ENCODE measurements at regions not wholly inside any gene's neighbourhood (a gene's known extent, or its start where the extent isn't known, plus 50 kb on each side); places are given as distances from the start of the nearest gene placed in this dataset.

DNA sequence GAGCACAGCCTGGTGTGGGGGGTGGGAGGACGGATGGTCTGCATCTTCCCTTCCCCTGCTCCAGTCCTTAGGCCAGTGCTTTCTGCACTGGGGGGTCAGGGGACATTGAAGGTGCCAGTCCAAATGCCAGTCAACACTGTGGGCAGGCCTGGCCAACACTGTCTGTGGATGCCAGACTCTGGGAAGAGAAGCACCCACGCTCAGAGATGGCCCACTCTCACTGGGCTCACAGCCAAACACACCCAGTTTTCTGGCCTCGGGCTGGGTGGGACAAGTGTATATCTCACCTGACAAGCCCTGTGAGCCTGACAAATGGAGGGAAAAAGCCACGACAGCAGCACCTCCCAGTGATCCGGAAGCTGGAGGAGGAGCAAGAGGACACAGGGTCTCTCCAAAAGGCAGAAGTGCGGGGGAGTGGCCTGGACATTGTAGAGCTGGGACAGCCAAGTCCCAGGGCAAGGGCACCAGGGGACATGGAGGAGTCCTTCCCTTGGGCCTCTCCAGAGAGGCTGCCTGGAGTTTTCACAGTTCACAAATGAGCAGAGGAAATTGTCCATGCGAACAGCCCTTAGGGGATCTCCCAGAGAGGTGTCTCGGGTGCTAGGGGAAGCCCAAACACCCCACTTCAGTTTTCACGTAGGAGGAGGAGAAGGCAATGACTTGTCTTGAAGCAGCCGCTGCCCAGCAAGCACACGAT, 79.3 kb downstream of the SDC1 start:
- no peak overlapping the region for H3K9ac ChIP-seq (ENCODE audit: low read length)
- H3K36me3 ChIP-seq (ENCODE audit: low read length): no peaks in the 10 kb centered on the region
- H4K20me1 ChIP-seq (ENCODE audit: low read depth, low read length): no peaks in the 10 kb centered on the region
- no peaks in the 10 kb centered on the region for H3K79me2 ChIP-seq (ENCODE audit: insufficient read depth, low read length)
- H3K9me3 ChIP-seq (ENCODE audit: insufficient read depth, low read length): no peaks in the 10 kb centered on the region
- H3K4me3 ChIP-seq (ENCODE audit: insufficient read depth, low read length, poor library complexity, severe bottlenecking): no peak overlapping the region
- H2AFZ ChIP-seq (ENCODE audit: low read depth, low read length, severe bottlenecking): no peak overlapping the region
- no peak overlapping the region for H3K27ac ChIP-seq (ENCODE audit: low read depth, low read length)
- H3F3A ChIP-seq (ENCODE audit: insufficient read depth): no peaks in the 10 kb centered on the region
- H3K4me2 ChIP-seq (ENCODE audit: low read depth, low read length, poor library complexity, severe bottlenecking): no peak overlapping the region
- H3K27me3 ChIP-seq (ENCODE audit: low read length): no peaks in the 10 kb centered on the region
- no peaks in the 10 kb centered on the region for H3K9me2 ChIP-seq (replicated peaks; ENCODE audit: insufficient read depth, low read length)
- TF ChIP-seq, protein P1, sequence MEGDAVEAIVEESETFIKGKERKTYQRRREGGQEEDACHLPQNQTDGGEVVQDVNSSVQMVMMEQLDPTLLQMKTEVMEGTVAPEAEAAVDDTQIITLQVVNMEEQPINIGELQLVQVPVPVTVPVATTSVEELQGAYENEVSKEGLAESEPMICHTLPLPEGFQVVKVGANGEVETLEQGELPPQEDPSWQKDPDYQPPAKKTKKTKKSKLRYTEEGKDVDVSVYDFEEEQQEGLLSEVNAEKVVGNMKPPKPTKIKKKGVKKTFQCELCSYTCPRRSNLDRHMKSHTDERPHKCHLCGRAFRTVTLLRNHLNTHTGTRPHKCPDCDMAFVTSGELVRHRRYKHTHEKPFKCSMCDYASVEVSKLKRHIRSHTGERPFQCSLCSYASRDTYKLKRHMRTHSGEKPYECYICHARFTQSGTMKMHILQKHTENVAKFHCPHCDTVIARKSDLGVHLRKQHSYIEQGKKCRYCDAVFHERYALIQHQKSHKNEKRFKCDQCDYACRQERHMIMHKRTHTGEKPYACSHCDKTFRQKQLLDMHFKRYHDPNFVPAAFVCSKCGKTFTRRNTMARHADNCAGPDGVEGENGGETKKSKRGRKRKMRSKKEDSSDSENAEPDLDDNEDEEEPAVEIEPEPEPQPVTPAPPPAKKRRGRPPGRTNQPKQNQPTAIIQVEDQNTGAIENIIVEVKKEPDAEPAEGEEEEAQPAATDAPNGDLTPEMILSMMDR (IDR thresholded peaks at IDR 0.05; ENCODE audit: insufficient read depth, low read length, poor library complexity, severe bottlenecking): no peak

DNA sequence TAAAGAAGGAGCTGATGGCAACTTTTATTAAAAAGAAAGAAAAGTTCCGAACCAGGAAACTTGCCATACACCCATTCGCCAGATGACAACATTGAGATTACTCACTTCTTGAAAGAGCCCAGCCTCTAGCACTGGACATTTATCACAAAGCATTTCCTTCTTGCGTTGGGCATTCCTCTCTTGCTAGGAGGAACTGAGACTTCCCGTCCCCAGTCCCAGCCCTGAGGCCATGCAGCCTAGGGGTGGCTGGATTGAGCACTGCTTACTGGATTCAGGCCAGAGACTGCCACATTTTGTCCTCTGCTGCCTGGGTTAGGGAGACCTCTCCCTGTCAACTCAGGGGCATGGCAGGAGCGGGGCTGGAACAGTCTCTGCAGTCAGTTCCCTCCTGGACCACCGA, 80.1 kb downstream of the SDC1 start:
- Histone ChIP-seq H3K4me3 (ENCODE audit: insufficient read depth, low read length, poor library complexity, severe bottlenecking) (no peak overlapping the region), H3K9ac (ENCODE audit: low read length) (no peak overlapping the region), H3K27me3 (ENCODE audit: low read length) (no peaks in the 10 kb centered on the region), H3F3A (ENCODE audit: insufficient read depth) (no peaks in the 10 kb centered on the region), H3K79me2 (ENCODE audit: insufficient read depth, low read length) (no peaks in the 10 kb centered on the region), H4K20me1 (ENCODE audit: low read depth, low read length) (no peaks in the 10 kb centered on the region), H3K36me3 (ENCODE audit: low read length) (no peaks in the 10 kb centered on the region), H3K27ac (ENCODE audit: low read depth, low read length) (no peak overlapping the region), H3K4me2 (ENCODE audit: low read depth, low read length, poor library complexity, severe bottlenecking) (no peak overlapping the region), H3K9me2 (replicated peaks; ENCODE audit: insufficient read depth, low read length) (no peaks in the 10 kb centered on the region), H2AFZ (ENCODE audit: low read depth, low read length, severe bottlenecking) (no peak overlapping the region), H3K9me3 (ENCODE audit: insufficient read depth, low read length) (no peaks in the 10 kb centered on the region)
- TF ChIP-seq, protein P1 (IDR thresholded peaks at IDR 0.05; ENCODE audit: insufficient read depth, low read length, poor library complexity, severe bottlenecking): no peak
- TF ChIP-seq EZH2phosphoT487 (conservative IDR thresholded peaks at IDR 0.05; ENCODE audit: low read length): no peak

DNA sequence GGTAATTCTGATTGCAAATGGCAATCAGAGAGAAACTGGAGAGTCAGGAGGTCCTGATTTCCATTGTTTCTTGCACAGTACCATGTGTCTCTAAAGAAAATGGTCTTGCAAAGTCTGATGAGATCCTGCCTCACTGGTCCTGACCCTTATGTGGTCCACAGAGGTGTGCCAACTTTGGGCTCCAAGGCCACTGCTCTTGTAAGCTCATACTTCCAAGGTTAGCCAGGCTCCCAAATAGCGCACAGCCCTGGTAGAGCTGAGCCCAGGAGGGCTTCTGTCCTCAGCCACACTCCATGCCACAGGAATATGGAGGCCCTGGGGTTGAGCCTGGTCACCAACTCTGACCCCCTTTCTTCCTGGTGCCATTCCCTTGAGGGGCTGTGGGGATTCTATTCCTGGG, 80.7 kb downstream of the SDC1 start:
- H3K9me3 ChIP-seq (ENCODE audit: insufficient read depth, low read length): no peaks in the 10 kb centered on the region
- H3K27me3 ChIP-seq (ENCODE audit: low read length): no peaks in the 10 kb centered on the region
- H3K79me2 ChIP-seq (ENCODE audit: insufficient read depth, low read length): no peaks in the 10 kb centered on the region
- TF ChIP-seq EZH2phosphoT487 (conservative IDR thresholded peaks at IDR 0.05; ENCODE audit: low read length): no peak
- TF ChIP-seq, protein P1 (IDR thresholded peaks at IDR 0.05; ENCODE audit: insufficient read depth, low read length, poor library complexity, severe bottlenecking): no peak
- no peaks in the 10 kb centered on the region for H3K36me3 ChIP-seq (ENCODE audit: low read length)
- H3K4me2 ChIP-seq (ENCODE audit: low read depth, low read length, poor library complexity, severe bottlenecking): no peak overlapping the region
- H4K20me1 ChIP-seq (ENCODE audit: low read depth, low read length): no peaks in the 10 kb centered on the region
- H3K9ac ChIP-seq (ENCODE audit: low read length): no peak overlapping the region
- no peaks in the 10 kb centered on the region for H3F3A ChIP-seq (ENCODE audit: insufficient read depth)
- no peaks in the 10 kb centered on the region for H3K9me2 ChIP-seq (replicated peaks; ENCODE audit: insufficient read depth, low read length)
- H3K4me3 ChIP-seq (ENCODE audit: insufficient read depth, low read length, poor library complexity, severe bottlenecking): no peak overlapping the region
- no peak overlapping the region for H3K27ac ChIP-seq (ENCODE audit: low read depth, low read length)
- H2AFZ ChIP-seq (ENCODE audit: low read depth, low read length, severe bottlenecking): no peak overlapping the region

Data from SU-DHL-6 (cell line).